Neural progenitor cell (in vitro differentiated cells): ENCODE measurements at regions not wholly inside any gene's neighbourhood (a gene's known extent, or its start where the extent isn't known, plus 50 kb on each side); places are given as distances from the start of the nearest gene placed in this dataset.

Experiments
- DNase-seq: peaks from one replicate; pipeline ENCODE4 v3.0.0-alpha.2; 2016; ENCODE audit warnings: low spot score
- H2AFZ ChIP-seq: fragments of 200-600 bp; sonication (generic); replicated peaks from 2 replicates; pipeline ENCODE4 v1.6.1; 2016; ENCODE audit warnings: antibody characterized with exemption
- H3F3A ChIP-seq: fragments of 200-600 bp; sonication (generic); 2 replicates; pipeline ENCODE4 v1.6.1; 2016; ENCODE audit warnings: antibody characterized with exemption, low read depth
- H3K27ac ChIP-seq: fragments of 200-600 bp; sonication (generic); 2 replicates; pipeline ENCODE4 v1.5.1; 2016; ENCODE audit warnings: mild to moderate bottlenecking
- H3K27me3 ChIP-seq: fragments of 200-600 bp; sonication (generic); 2 replicates; pipeline ENCODE4 v1.6.1; 2016; ENCODE audit warnings: mild to moderate bottlenecking, moderate library complexity
- H3K36me3 ChIP-seq: fragments of 200-600 bp; sonication (generic); 2 replicates; pipeline ENCODE4 v1.5.1; 2016
- H3K4me1 ChIP-seq: fragments of 200-600 bp; sonication (generic); 2 replicates; pipeline ENCODE4 v1.6.1; 2016; ENCODE audit warnings: mixed run types
- H3K4me2 ChIP-seq: fragments of 200-600 bp; sonication (generic); 2 replicates; pipeline ENCODE4 v1.6.1; 2016
- H3K4me3 ChIP-seq: fragments of 200-600 bp; sonication (generic); 2 replicates; pipeline ENCODE4 v1.5.1; 2016
- H3K79me2 ChIP-seq: fragments of 200-600 bp; sonication (generic); 2 replicates; pipeline ENCODE4 v1.6.1; 2016; ENCODE audit warnings: low read depth
- H3K9ac ChIP-seq: fragments of 200-600 bp; sonication (generic); 2 replicates; pipeline ENCODE4 v1.6.1; 2016
- H3K9me3 ChIP-seq: fragments of 200-600 bp; sonication (generic); 2 replicates; pipeline ENCODE4 v1.5.1; 2016; ENCODE audit warnings: low read depth
- H4K20me1 ChIP-seq: fragments of 200-600 bp; sonication (generic); 2 replicates; pipeline ENCODE4 v1.6.1; 2016; ENCODE audit warnings: low read depth
- H3K27ac Mint-ChIP-seq: 3 replicates; pipeline ENCODE4 v1.8.0; 2021; ENCODE audit warnings: mixed read lengths
- H3K27me3 Mint-ChIP-seq: 2 replicates; pipeline ENCODE4 v1.8.0; 2022; ENCODE audit warnings: low read depth, mild to moderate bottlenecking, inconsistent platforms, moderate library complexity, mixed read lengths; ENCODE audit not compliant: insufficient read depth
- H3K36me3 Mint-ChIP-seq: 3 replicates; pipeline ENCODE4 v1.8.0; 2021; ENCODE audit warnings: mixed read lengths
- H3K4me1 Mint-ChIP-seq: 3 replicates; pipeline ENCODE4 v1.8.0; 2021; ENCODE audit warnings: mixed read lengths
- H3K4me3 Mint-ChIP-seq: 3 replicates; pipeline ENCODE4 v1.8.0; 2021; ENCODE audit warnings: mild to moderate bottlenecking, moderate library complexity, mixed read lengths
- H3K9me3 Mint-ChIP-seq: 3 replicates; pipeline ENCODE4 v1.8.0; 2020; ENCODE audit warnings: mixed read lengths
- EZH2 ChIP-seq: fragments of 200-600 bp; sonication (generic); IDR thresholded peaks from 2 replicates; pipeline ENCODE4 v1.6.1; 2017; ENCODE audit warnings: antibody characterized with exemption, mild to moderate bottlenecking, moderate library complexity
- EZH2phosphoT487 ChIP-seq: fragments of 200-600 bp; sonication (generic); IDR thresholded peaks from 2 replicates; pipeline ENCODE4 v1.6.1; 2017; ENCODE audit warnings: antibody characterized with exemption
- TF ChIP-seq, protein P1 (sequence below): fragments of 200-600 bp; sonication (generic); IDR thresholded peaks from 2 replicates; pipeline ENCODE4 v1.5.1; 2017; ENCODE audit warnings: antibody characterized with exemption, mild to moderate bottlenecking

DNA sequence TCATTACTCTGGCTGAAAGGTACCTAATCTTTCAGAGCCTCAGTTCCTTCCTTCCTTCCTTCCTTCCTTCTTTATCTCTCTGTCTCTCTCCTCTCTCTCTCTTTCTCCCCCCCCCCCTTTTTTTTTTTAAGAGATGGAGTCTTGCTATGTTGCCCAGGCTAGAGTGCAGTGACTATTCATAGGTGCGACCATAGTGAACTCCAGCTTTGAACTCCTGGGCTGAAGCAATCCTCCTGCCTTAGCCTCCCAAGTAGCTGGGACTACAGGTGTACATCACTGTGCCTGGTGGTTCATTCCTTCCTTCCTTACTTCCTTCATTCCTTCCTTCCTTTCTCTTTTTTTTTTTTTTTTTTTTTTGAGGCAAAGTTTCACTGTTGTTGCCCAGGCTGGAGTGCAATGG lies 64.3 kb upstream of the MAP4K3 start:
- TF ChIP-seq, protein P1, sequence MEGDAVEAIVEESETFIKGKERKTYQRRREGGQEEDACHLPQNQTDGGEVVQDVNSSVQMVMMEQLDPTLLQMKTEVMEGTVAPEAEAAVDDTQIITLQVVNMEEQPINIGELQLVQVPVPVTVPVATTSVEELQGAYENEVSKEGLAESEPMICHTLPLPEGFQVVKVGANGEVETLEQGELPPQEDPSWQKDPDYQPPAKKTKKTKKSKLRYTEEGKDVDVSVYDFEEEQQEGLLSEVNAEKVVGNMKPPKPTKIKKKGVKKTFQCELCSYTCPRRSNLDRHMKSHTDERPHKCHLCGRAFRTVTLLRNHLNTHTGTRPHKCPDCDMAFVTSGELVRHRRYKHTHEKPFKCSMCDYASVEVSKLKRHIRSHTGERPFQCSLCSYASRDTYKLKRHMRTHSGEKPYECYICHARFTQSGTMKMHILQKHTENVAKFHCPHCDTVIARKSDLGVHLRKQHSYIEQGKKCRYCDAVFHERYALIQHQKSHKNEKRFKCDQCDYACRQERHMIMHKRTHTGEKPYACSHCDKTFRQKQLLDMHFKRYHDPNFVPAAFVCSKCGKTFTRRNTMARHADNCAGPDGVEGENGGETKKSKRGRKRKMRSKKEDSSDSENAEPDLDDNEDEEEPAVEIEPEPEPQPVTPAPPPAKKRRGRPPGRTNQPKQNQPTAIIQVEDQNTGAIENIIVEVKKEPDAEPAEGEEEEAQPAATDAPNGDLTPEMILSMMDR: no peak
- TF ChIP-seq EZH2phosphoT487 (no peak), EZH2 (no peak)
- H3K27me3 ChIP-seq: no peaks in the 10 kb centered on the region
- Mint-ChIP-seq H3K27ac (no peak overlapping the region), H3K9me3 (no peaks in the 10 kb centered on the region), H3K27me3 (peaks cover 5% of the 10 kb centered on the region), H3K4me1 (no peaks in the 10 kb centered on the region), H3K36me3 (no peaks in the 10 kb centered on the region), H3K4me3 (no peak overlapping the region)
- no peaks in the 10 kb centered on the region for H4K20me1 ChIP-seq
- peaks cover 6% of the 10 kb centered on the region for H3K4me1 ChIP-seq
- no peak for DNase-seq
- H3K4me2 ChIP-seq: no peak overlapping the region
- H3K9me3 ChIP-seq: no peaks in the 10 kb centered on the region
- no peak overlapping the region for H3K27ac ChIP-seq
- no peak overlapping the region for H3K4me3 ChIP-seq
- no peak overlapping the region for H2AFZ ChIP-seq
- no peaks in the 10 kb centered on the region for H3F3A ChIP-seq
- no peak overlapping the region for H3K9ac ChIP-seq
- H3K36me3 ChIP-seq: no peaks in the 10 kb centered on the region
- H3K79me2 ChIP-seq: no peaks in the 10 kb centered on the region

GRCh38 chr2:39503277-39503676 lies 66.2 kb upstream of the MAP4K3 start:
- no peak overlapping the region for H3K27ac Mint-ChIP-seq
- no peak for DNase-seq
- no peaks in the 10 kb centered on the region for H3F3A ChIP-seq
- no peaks in the 10 kb centered on the region for H3K4me1 Mint-ChIP-seq
- no peaks in the 10 kb centered on the region for H3K9me3 Mint-ChIP-seq
- no peaks in the 10 kb centered on the region for H3K36me3 ChIP-seq
- H3K27me3 ChIP-seq: no peaks in the 10 kb centered on the region
- H3K4me3 ChIP-seq: no peak overlapping the region
- no peak overlapping the region for H3K27ac ChIP-seq
- TF ChIP-seq, protein P1: no peak
- TF ChIP-seq EZH2: no peak
- no peak for TF ChIP-seq EZH2phosphoT487
- no peaks in the 10 kb centered on the region for H3K36me3 Mint-ChIP-seq
- H3K79me2 ChIP-seq: no peaks in the 10 kb centered on the region
- H3K9me3 ChIP-seq: no peaks in the 10 kb centered on the region
- peaks cover 3% of the 10 kb centered on the region for H3K27me3 Mint-ChIP-seq
- H4K20me1 ChIP-seq: no peaks in the 10 kb centered on the region
- no peak overlapping the region for H3K9ac ChIP-seq
- H3K4me3 Mint-ChIP-seq: no peak overlapping the region
- H2AFZ ChIP-seq: no peak overlapping the region
- no peak overlapping the region for H3K4me2 ChIP-seq
- peaks cover 6% of the 10 kb centered on the region for H3K4me1 ChIP-seq

DNA sequence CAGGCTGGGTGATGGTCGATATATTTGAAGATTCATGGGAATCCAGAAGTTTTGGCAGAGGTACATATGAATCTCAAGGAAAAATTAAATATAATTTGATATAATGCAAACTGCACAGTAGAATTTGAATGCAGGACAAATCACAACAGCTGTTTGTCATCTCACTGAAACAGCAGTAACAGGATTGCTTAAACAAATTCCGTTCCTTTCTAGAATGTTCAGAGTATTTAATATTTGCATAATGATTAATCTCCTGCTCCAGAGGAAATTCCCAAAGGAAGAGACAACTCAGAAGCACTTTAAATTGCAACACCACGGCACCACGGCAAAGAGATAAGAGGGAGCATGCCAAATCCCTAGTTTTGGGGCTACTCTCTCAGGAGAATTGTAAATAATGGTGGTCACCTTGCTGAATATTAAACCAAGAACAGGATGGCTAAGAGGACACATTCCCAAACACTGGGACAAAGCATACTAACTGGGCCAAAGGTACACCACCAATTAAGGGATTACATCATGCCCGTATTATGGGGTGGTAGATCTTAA lies 67.8 kb upstream of the MAP4K3 start:
- Mint-ChIP-seq H3K36me3 (no peaks in the 10 kb centered on the region), H3K4me3 (no peak overlapping the region), H3K27ac (no peak overlapping the region), H3K9me3 (no peaks in the 10 kb centered on the region), H3K27me3 (peaks cover 3% of the 10 kb centered on the region), H3K4me1 (no peaks in the 10 kb centered on the region)
- Histone ChIP-seq H3K4me1 (peaks cover 6% of the 10 kb centered on the region), H2AFZ (no peak overlapping the region), H3F3A (no peaks in the 10 kb centered on the region), H3K4me2 (no peak overlapping the region), H3K79me2 (no peaks in the 10 kb centered on the region), H3K4me3 (no peak overlapping the region), H3K9ac (no peak overlapping the region), H3K27me3 (no peaks in the 10 kb centered on the region), H3K36me3 (no peaks in the 10 kb centered on the region), H3K9me3 (no peaks in the 10 kb centered on the region), H4K20me1 (no peaks in the 10 kb centered on the region), H3K27ac (no peak overlapping the region)
- DNase-seq: no peak
- TF ChIP-seq EZH2phosphoT487 (no peak), EZH2 (no peak)
- TF ChIP-seq, protein P1: no peak
